ENCODE measurements at regions not wholly inside any gene's neighbourhood (a gene's known extent, or its start where the extent isn't known, plus 50 kb on each side); places are given as distances from the start of the nearest gene placed in this dataset.

- DNase-seq, result no peak
These were observed 91.6 kb upstream of the LNX1 start for GRCh38 chr4:53682908-53683307.

- DNase-seq, result no peak
These were observed 90.9 kb upstream of the LNX1 start for GRCh38 chr4:53682196-53682595.

DNA sequence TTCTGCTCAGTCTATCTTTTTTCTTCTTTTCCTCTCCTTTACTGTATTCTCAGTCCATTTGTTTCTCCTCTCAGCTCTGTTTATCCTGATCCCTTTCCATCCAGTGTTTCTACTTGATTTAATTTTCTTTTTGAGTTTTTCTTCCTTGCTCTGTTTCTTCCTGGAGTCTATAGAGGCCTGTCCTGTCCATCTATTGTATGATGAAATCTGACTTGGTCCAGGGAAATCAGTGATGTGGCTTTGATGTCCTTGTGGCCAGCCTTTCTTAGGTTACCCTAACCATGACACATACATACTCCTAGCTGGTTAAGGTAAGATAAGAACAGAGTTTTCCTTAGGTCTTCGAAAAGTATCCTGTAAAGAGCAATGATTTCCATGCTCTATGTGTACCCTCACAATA is 89.3 kb upstream of the LNX1 start:
- DNase-seq, result no peak

- DNase-seq, result no peak
These were observed 88.9 kb upstream of the LNX1 start for GRCh38 chr4:53680168-53680567.

DNA sequence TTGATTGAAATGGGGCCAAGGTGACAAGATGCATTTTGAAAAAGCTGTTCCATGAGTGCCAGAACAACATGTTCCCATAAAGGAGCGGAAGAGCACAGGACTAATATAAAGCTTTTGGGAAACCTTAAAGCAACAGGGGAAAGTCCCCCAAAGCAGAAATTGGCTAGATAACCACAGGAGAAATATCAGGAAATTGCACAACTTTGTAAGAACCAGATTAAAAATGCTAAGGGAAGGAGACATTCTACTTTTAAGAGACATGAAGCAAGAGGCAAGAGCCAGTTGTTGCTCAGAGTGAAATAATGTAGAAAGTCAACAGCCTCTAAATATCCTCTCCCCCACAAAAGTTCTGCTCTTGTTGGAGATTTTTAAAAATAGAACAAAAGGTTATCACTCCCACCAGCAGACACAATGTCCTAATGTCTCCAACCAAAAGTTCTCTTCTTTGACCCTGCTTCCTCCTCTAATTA is 85.2 kb upstream of the LNX1 start:
- DNase-seq, result no peak

DNA sequence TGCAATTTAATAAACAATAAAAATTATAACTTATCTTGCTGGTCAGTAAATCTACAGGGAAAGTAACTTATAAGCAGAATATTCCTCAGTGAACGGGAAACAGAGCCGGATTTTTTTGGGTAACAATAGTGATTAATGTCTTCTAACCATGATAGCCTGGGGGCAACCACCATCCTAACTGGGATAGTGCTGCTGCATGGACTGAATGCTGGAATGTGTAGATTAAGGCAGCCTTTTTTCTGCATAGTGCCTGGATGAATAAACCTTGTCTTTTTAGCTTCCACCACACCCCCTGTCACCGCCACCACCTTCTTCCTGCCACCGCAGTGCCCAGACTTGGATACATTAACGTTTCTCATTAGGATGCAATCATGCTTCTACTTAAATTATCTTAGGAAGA is 83.6 kb upstream of the LNX1 start:
- no peak for DNase-seq

DNA sequence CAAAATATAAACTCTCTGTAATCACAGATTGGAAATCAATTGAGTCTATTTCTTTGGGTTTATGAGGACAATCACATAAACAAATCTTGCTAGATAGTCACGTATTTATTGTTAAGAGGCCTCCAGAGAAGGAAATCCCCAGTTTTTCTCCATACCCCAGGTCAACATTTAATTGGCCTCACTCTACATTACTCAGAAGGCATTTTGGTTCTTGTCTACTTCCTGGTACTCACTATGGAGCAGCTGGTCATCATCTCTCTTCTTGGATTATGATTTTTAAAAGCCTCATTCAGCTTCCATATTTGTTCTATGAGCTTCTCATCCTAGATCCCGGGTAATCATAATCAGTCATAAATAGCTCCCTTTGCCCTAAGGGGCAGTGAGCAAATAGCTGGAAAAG is 81.6 kb upstream of the LNX1 start:
- no peak for DNase-seq

DNA sequence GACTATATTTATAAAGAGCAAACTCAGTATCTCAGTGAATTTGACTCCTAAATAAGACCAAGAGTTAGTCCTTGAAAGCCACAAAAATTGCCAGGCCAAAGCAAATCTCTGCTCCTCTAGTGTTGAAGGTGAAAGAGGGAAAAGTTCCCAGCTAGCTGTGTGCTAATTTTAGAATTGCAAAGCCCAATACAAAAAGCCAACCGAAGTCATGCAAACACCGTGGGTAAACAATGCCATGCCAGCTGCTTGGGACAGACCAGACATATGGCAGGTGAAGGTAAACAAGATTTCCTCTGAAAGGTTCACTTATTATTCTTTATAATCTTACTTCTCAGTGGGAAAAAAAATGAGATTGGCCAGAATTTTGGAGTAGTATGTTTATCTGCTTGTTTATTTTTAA is 80.5 kb upstream of the LNX1 start:
- peak; percentile 84 for DNase-seq

- no peak for DNase-seq
These were observed 68.5 kb upstream of the LNX1 start for GRCh38 chr4:53659737-53660136.

GRCh38 chr4:53659112-53659511 is 67.8 kb upstream of the LNX1 start:
- no peak for DNase-seq

DNA sequence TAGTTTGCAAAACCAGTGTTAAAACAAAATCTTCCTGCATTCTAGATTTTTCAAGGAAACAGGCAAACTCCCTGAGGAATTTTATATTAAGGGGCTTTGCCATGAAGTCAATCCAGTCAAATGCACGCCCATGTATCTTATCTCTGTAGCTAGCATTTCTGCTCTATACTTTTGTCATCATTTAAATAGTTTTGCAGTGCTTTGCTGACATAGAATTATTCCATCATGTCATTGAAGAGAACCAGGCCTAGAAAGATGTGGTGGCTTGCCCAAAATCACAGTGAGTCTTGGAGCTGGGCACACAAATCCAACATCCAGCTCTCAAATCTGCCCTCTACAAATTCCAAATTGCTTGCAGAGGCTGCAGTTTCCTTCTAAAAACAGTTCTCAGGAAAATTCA is 66.7 kb upstream of the LNX1 start:
- no peak for DNase-seq

DNA sequence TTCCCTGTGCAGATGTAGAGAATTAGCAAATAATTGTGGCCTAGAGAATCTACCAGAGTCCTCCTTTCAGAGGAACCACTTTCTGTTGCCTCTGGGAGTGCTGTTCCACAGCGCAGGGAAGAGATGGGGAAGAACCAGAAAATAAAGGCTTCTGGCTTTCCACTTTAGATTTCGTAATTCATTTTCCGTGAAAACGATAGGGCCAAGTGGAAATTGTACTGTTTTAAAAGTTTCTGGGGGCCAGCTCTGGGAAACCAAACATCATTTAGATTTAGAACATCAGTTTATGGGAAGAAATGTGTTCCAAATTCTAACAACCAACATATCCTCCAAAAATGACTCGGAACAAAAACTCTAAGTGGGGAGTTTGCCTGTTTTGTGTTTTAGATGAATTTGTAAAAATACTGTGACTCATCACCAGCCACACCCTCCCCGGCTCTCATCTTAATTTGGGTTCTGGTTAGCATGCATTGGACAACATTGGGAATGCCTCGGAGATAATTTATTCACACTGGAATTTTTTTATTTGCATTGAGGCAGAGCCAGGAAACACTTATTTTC is 65.2 kb upstream of the LNX1 start:
- no peak for DNase-seq

DNA sequence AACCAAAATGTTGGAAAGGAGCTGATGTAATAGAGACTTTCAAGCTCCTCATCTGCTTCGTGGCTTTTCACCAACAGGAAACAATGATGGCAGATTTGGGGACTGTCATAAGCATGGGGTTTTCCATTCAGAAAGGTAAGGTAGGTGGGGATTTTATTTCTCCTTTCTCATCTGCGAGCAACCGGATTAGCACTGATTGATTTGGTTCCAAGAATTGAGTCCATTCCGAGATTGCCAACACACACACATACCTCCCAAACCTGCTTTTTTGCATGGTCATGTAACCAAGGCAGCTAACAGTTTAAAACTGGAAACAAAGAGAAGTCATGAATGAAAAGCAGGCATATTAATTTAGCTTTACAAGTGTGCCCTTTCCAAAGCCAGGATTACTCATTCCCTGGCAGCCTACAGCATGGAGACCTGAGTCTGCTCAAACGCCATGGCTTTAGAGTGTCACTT is 63.0 kb upstream of the LNX1 start:
- peak; percentile 23 for DNase-seq

DNA sequence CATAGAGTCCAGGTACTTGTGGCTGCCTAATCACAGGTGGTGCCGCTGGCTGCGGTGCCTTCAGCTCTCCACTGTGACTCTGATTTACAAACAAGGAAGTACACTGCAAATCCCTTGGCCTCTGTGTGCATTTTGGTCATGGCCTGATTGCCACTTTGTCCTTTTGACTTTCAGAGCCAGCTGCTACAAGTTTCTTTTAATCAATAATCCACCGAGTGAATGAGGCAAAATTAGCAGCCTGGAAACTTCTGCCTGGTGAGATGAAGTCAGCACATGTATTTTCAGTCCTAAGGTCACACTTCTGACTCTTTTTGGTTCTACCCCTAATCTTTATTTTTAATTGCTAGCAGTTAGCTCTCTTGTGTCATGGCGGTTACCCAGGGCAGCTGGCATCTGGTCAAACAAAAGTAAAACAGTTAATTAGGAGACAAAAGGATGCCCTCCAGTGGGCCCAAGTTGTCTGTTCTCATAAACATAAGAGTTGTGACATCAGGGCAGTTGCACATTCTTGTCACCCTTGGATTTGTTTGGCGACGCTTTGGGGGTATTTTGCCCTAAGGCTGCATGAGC is 62.3 kb upstream of the LNX1 start:
- peak; percentile 88 for DNase-seq

DNA sequence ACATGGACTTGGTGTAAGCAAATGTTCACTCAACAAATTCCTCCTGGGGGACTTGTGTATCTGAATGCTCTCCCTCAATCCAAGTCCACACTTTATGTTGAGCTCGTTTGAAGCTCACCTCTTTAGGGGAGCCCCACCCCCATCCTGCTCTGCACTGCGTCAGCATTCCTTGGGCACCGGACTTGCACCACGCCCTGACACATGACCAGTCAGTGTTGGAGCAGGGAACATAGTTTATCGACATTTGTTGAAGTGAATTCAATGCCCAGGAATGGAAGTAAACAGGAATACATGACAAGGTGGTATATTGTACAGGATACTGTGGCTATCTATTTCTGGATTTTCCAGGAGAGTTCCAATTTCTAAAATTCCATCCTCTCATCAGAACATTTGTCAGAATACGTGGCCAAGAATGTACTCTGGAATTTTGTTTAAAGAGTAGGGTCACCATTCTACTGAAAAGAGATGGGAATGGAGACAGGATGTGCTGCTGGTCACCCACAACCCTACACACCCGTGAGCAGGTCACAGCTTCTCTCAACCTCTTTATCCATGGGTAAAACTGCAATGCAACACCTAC is 60.0 kb upstream of the LNX1 start:
- DNase-seq, result no peak

- DNase-seq, result no peak
These were observed 58.1 kb upstream of the LNX1 start for GRCh38 chr4:53649357-53649756.

DNA sequence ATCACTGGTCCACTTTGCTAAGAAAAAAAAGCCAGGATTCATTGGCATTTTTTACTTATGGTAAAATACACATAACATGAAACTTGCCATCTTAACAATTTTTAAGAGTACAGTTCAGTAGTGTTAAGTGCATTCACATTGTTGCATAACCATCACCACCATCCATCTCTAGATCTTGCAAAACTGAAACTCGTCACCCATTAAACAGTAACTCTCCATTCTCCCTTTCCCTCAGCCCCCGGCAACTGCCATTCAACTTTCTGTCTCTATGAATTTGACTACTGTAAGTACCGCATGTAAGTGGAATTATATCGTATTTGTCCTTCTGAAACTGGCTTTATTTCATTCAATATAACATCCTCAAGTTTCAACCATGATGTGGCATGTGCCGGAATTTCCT is 56.3 kb upstream of the LNX1 start:
- DNase-seq, result no peak

- DNase-seq, result peak; percentile 76
These were observed 55.5 kb upstream of the LNX1 start for GRCh38 chr4:53646795-53647194.

GRCh38 chr4:53645108-53645507 is 53.8 kb upstream of the LNX1 start:
- DNase-seq, result no peak

GRCh38 chr4:53644607-53645006 is 53.3 kb upstream of the LNX1 start:
- peak; percentile 83 for DNase-seq
